ENCODE measurements at regions not wholly inside any gene's neighbourhood (a gene's known extent, or its start where the extent isn't known, plus 50 kb on each side); places are given as distances from the start of the nearest gene placed in this dataset.

- H3K4me1 ChIP-seq (ENCODE audit: control insufficient read depth in 1 of 2, insufficient read depth in 2 of 2, low read length in 2 of 2), result no peaks in the 10 kb centered on the region
- H3K9me3 ChIP-seq (ENCODE audit: control insufficient read depth, low read length), result peaks cover 4% of the 10 kb centered on the region
- H3K36me3 ChIP-seq (ENCODE audit: control insufficient read depth in 1 of 2, insufficient read depth in 2 of 2, low read length in 1 of 2), result no peaks in the 10 kb centered on the region
- H3K27me3 ChIP-seq (ENCODE audit: control insufficient read depth in 1 of 2, insufficient read depth in 2 of 2, low read length in 1 of 2), result no peaks in the 10 kb centered on the region
- no peak overlapping the region for H3K4me3 ChIP-seq (ENCODE audit: low read length in 2 of 2)
- 72 to 74% methylated on average over 7 of the region's 7 CpGs for WGBS, 2 donors
- ATAC-seq (ENCODE audit: low FRiP score), result no peak
- intact Hi-C loops (cut with DNase I), result no loop called here
- no peak for DNase-seq
- H3K27ac ChIP-seq (ENCODE audit: low read depth in 1 of 2, low read length in 2 of 2), result no peak overlapping the region
Measured at GRCh38 chr3:43919029-43919428, 228.3 kb downstream of the ABHD5 start.

GRCh38 chr3:43921056-43921648 is 230.4 kb downstream of the ABHD5 start:
- H3K27ac ChIP-seq (ENCODE audit: low read depth in 1 of 2, low read length in 2 of 2), result no peak overlapping the region
- no peaks in the 10 kb centered on the region for H3K27me3 ChIP-seq (ENCODE audit: control insufficient read depth in 1 of 2, insufficient read depth in 2 of 2, low read length in 1 of 2)
- no peak for DNase-seq
- 48 to 49% methylated on average over 8 of the region's 8 CpGs for WGBS, 2 donors
- H3K4me3 ChIP-seq (ENCODE audit: low read length in 2 of 2), result no peak overlapping the region
- H3K9me3 ChIP-seq (ENCODE audit: control insufficient read depth, low read length), result peaks cover 5% of the 10 kb centered on the region
- no peak for ATAC-seq (ENCODE audit: low FRiP score)
- H3K36me3 ChIP-seq (ENCODE audit: control insufficient read depth in 1 of 2, insufficient read depth in 2 of 2, low read length in 1 of 2), result no peaks in the 10 kb centered on the region
- intact Hi-C loops (cut with DNase I), result no loop called here
- no peaks in the 10 kb centered on the region for H3K4me1 ChIP-seq (ENCODE audit: control insufficient read depth in 1 of 2, insufficient read depth in 2 of 2, low read length in 2 of 2)

GRCh38 chr3:43922374-43922773 is 231.6 kb downstream of the ABHD5 start:
- no peak overlapping the region for H3K27ac ChIP-seq (ENCODE audit: low read depth in 1 of 2, low read length in 2 of 2)
- intact Hi-C loops (cut with DNase I), result no loop called here
- no peaks in the 10 kb centered on the region for H3K27me3 ChIP-seq (ENCODE audit: control insufficient read depth in 1 of 2, insufficient read depth in 2 of 2, low read length in 1 of 2)
- 90 to 97% methylated on average over 3 of the region's 3 CpGs for WGBS, 2 donors
- H3K4me1 ChIP-seq (ENCODE audit: control insufficient read depth in 1 of 2, insufficient read depth in 2 of 2, low read length in 2 of 2), result no peaks in the 10 kb centered on the region
- H3K4me3 ChIP-seq (ENCODE audit: low read length in 2 of 2), result no peak overlapping the region
- peaks cover 4% of the 10 kb centered on the region for H3K9me3 ChIP-seq (ENCODE audit: control insufficient read depth, low read length)
- DNase-seq (no peak), ATAC-seq (ENCODE audit: low FRiP score) (no peak)
- H3K36me3 ChIP-seq (ENCODE audit: control insufficient read depth in 1 of 2, insufficient read depth in 2 of 2, low read length in 1 of 2), result no peaks in the 10 kb centered on the region

GRCh38 chr3:43923104-43923882 is 232.6 kb downstream of the ABHD5 start:
- no peak for ATAC-seq (ENCODE audit: low FRiP score)
- H3K27me3 ChIP-seq (ENCODE audit: control insufficient read depth in 1 of 2, insufficient read depth in 2 of 2, low read length in 1 of 2), result no peaks in the 10 kb centered on the region
- no peak for DNase-seq
- H3K27ac ChIP-seq (ENCODE audit: low read depth in 1 of 2, low read length in 2 of 2), result no peak overlapping the region
- H3K4me3 ChIP-seq (ENCODE audit: low read length in 2 of 2), result no peak overlapping the region
- intact Hi-C loops (cut with DNase I), result no loop called here
- no peaks in the 10 kb centered on the region for H3K36me3 ChIP-seq (ENCODE audit: control insufficient read depth in 1 of 2, insufficient read depth in 2 of 2, low read length in 1 of 2)
- H3K4me1 ChIP-seq (ENCODE audit: control insufficient read depth in 1 of 2, insufficient read depth in 2 of 2, low read length in 2 of 2), result no peaks in the 10 kb centered on the region
- H3K9me3 ChIP-seq (ENCODE audit: control insufficient read depth, low read length), result peaks cover 2% of the 10 kb centered on the region
- 20 to 33% methylated on average over 13 of the region's 13 CpGs for WGBS, 2 donors

- Histone ChIP-seq H3K4me3 (ENCODE audit: low read length in 2 of 2) (no peak overlapping the region), H3K4me1 (ENCODE audit: control insufficient read depth in 1 of 2, insufficient read depth in 2 of 2, low read length in 2 of 2) (no peaks in the 10 kb centered on the region), H3K36me3 (ENCODE audit: control insufficient read depth in 1 of 2, insufficient read depth in 2 of 2, low read length in 1 of 2) (no peaks in the 10 kb centered on the region), H3K27ac (ENCODE audit: low read depth in 1 of 2, low read length in 2 of 2) (no peak overlapping the region), H3K9me3 (ENCODE audit: control insufficient read depth, low read length) (peaks cover 2% of the 10 kb centered on the region), H3K27me3 (ENCODE audit: control insufficient read depth in 1 of 2, insufficient read depth in 2 of 2, low read length in 1 of 2) (no peaks in the 10 kb centered on the region)
- intact Hi-C loops (cut with DNase I), result no loop called here
- ATAC-seq (ENCODE audit: low FRiP score) (no peak), DNase-seq (no peak)
- WGBS, 2 donors, result 69 to 70% methylated on average over 5 of the region's 5 CpGs
Measured at GRCh38 chr3:43926055-43926454, 235.3 kb downstream of the ABHD5 start.

GRCh38 chr3:43932921-43933320 is 242.2 kb downstream of the ABHD5 start:
- WGBS, 2 donors, result 56 to 74% methylated on average over 3 of the region's 3 CpGs
- Histone ChIP-seq H3K27me3 (ENCODE audit: control insufficient read depth in 1 of 2, insufficient read depth in 2 of 2, low read length in 1 of 2) (no peaks in the 10 kb centered on the region), H3K27ac (ENCODE audit: low read depth in 1 of 2, low read length in 2 of 2) (no peak overlapping the region), H3K36me3 (ENCODE audit: control insufficient read depth in 1 of 2, insufficient read depth in 2 of 2, low read length in 1 of 2) (no peaks in the 10 kb centered on the region), H3K4me3 (ENCODE audit: low read length in 2 of 2) (no peak overlapping the region), H3K9me3 (ENCODE audit: control insufficient read depth, low read length) (no peaks in the 10 kb centered on the region), H3K4me1 (ENCODE audit: control insufficient read depth in 1 of 2, insufficient read depth in 2 of 2, low read length in 2 of 2) (no peaks in the 10 kb centered on the region)
- intact Hi-C loops (cut with DNase I), result no loop called here
- ATAC-seq (ENCODE audit: low FRiP score), result no peak
- no peak for DNase-seq

GRCh38 chr3:43948013-43948412 is 257.3 kb downstream of the ABHD5 start:
- Histone ChIP-seq H3K4me3 (ENCODE audit: low read length in 2 of 2) (no peak overlapping the region), H3K36me3 (ENCODE audit: control insufficient read depth in 1 of 2, insufficient read depth in 2 of 2, low read length in 1 of 2) (no peaks in the 10 kb centered on the region), H3K4me1 (ENCODE audit: control insufficient read depth in 1 of 2, insufficient read depth in 2 of 2, low read length in 2 of 2) (no peaks in the 10 kb centered on the region), H3K9me3 (ENCODE audit: control insufficient read depth, low read length) (no peaks in the 10 kb centered on the region), H3K27me3 (ENCODE audit: control insufficient read depth in 1 of 2, insufficient read depth in 2 of 2, low read length in 1 of 2) (no peaks in the 10 kb centered on the region), H3K27ac (ENCODE audit: low read depth in 1 of 2, low read length in 2 of 2) (no peak overlapping the region)
- DNase-seq (no peak), ATAC-seq (ENCODE audit: low FRiP score) (no peak)
- intact Hi-C loops (cut with DNase I), result no loop called here
- WGBS, 2 donors, result 83 to 84% methylated on average over 5 of the region's 5 CpGs

- intact Hi-C loops (cut with DNase I), result no loop called here
- Histone ChIP-seq H3K27ac (ENCODE audit: low read depth in 1 of 2, low read length in 2 of 2) (no peak overlapping the region), H3K9me3 (ENCODE audit: control insufficient read depth, low read length) (no peaks in the 10 kb centered on the region), H3K4me3 (ENCODE audit: low read length in 2 of 2) (no peak overlapping the region), H3K36me3 (ENCODE audit: control insufficient read depth in 1 of 2, insufficient read depth in 2 of 2, low read length in 1 of 2) (no peaks in the 10 kb centered on the region), H3K27me3 (ENCODE audit: control insufficient read depth in 1 of 2, insufficient read depth in 2 of 2, low read length in 1 of 2) (no peaks in the 10 kb centered on the region), H3K4me1 (ENCODE audit: control insufficient read depth in 1 of 2, insufficient read depth in 2 of 2, low read length in 2 of 2) (no peaks in the 10 kb centered on the region)
- DNase-seq (no peak), ATAC-seq (ENCODE audit: low FRiP score) (no peak)
- 73 to 85% methylated on average over 6 of the region's 6 CpGs for WGBS, 2 donors
Measured at GRCh38 chr3:43949594-43949993, 258.9 kb downstream of the ABHD5 start.

- DNase-seq (no peak), ATAC-seq (ENCODE audit: low FRiP score) (no peak)
- 76 to 86% methylated on average over 4 of the region's 4 CpGs for WGBS, 2 donors
- Histone ChIP-seq H3K36me3 (ENCODE audit: control insufficient read depth in 1 of 2, insufficient read depth in 2 of 2, low read length in 1 of 2) (no peaks in the 10 kb centered on the region), H3K4me3 (ENCODE audit: low read length in 2 of 2) (no peak overlapping the region), H3K4me1 (ENCODE audit: control insufficient read depth in 1 of 2, insufficient read depth in 2 of 2, low read length in 2 of 2) (no peaks in the 10 kb centered on the region), H3K9me3 (ENCODE audit: control insufficient read depth, low read length) (no peaks in the 10 kb centered on the region), H3K27ac (ENCODE audit: low read depth in 1 of 2, low read length in 2 of 2) (no peak overlapping the region), H3K27me3 (ENCODE audit: control insufficient read depth in 1 of 2, insufficient read depth in 2 of 2, low read length in 1 of 2) (no peaks in the 10 kb centered on the region)
- intact Hi-C loops (cut with DNase I), result no loop called here
Measured at GRCh38 chr3:43950775-43951174, 260.0 kb downstream of the ABHD5 start.
